ENCODE measurements at regions not wholly inside any gene's neighbourhood (a gene's known extent, or its start where the extent isn't known, plus 50 kb on each side); places are given as distances from the start of the nearest gene placed in this dataset.

DNA sequence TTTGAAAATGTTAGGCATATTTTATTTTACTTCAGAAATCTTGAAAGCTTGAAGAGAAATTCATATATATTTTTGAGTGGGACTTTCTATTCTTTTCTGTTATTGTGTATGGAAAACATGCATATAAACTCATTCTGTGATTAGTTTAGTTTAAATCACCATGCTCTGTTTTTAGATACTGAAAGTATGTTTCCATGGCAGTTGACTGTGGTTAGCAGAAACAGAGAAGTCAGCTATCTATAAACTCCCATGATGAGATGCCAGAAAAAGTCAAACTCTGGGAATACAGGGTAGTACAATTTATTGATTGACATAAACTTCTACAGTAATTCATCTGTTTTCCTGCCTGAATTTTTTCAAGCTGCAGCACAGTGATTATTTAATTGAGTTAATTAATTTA is 905.3 kb upstream of the VRK2 start:
- TF ChIP-seq, protein P1, sequence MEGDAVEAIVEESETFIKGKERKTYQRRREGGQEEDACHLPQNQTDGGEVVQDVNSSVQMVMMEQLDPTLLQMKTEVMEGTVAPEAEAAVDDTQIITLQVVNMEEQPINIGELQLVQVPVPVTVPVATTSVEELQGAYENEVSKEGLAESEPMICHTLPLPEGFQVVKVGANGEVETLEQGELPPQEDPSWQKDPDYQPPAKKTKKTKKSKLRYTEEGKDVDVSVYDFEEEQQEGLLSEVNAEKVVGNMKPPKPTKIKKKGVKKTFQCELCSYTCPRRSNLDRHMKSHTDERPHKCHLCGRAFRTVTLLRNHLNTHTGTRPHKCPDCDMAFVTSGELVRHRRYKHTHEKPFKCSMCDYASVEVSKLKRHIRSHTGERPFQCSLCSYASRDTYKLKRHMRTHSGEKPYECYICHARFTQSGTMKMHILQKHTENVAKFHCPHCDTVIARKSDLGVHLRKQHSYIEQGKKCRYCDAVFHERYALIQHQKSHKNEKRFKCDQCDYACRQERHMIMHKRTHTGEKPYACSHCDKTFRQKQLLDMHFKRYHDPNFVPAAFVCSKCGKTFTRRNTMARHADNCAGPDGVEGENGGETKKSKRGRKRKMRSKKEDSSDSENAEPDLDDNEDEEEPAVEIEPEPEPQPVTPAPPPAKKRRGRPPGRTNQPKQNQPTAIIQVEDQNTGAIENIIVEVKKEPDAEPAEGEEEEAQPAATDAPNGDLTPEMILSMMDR (conservative IDR thresholded peaks at IDR 0.05) = no peak
- no peak for TF ChIP-seq EZH2 (IDR thresholded peaks at IDR 0.05; ENCODE audit: low read depth)

Data from PC-9 (cell line).